A549 (cell line): ENCODE measurements at regions not wholly inside any gene's neighbourhood (a gene's known extent, or its start where the extent isn't known, plus 50 kb on each side); places are given as distances from the start of the nearest gene placed in this dataset.

Experiments used
- CEBPB ChIP-seq, 2 experiments: fragments of >200 bp in 1 of 2; sonication (Bioruptor Twin) in 1 of 2; formaldehyde crosslinking in 1 of 2; IDR thresholded peaks; 2 replicates each; pipeline ENCODE4 v1.6.1; 2012 to 2016
- FOSL2 ChIP-seq, 2 experiments: fragments of 450-650 bp in 1 of 2; fragments of >200 bp in 1 of 2; sonication (Bioruptor Twin) in 1 of 2; formaldehyde crosslinking; IDR thresholded peaks; 2 replicates each; pipeline versions ENCODE4 v1.5.0 to v1.6.1; 2016 to 2020; ENCODE audit warnings: mild to moderate bottlenecking in 1 of 2, moderate library complexity in 1 of 2
- JUNB ChIP-seq: fragments of >200 bp; sonication (Bioruptor Twin); formaldehyde crosslinking; IDR thresholded peaks from 2 replicates; pipeline ENCODE4 v1.6.1; 2016
- POLR2A ChIP-seq: IDR thresholded peaks from 2 replicates; pipeline ENCODE4 v1.6.1; 2012; ENCODE audit warnings: mild to moderate bottlenecking, low read length
- TF ChIP-seq, protein P1 (sequence below): fragments of 200-600 bp; sonication (generic); IDR thresholded peaks from 2 replicates; pipeline ENCODE4 v1.6.1; 2016; ENCODE audit warnings: antibody characterized with exemption, mild to moderate bottlenecking, moderate library complexity
- TF ChIP-seq, protein P2 (sequence below): IDR thresholded peaks from 2 replicates; pipeline ENCODE4 v1.6.1; 2012
- TF ChIP-seq, protein P3 (sequence below): fragments of 150-350 bp; IDR thresholded peaks from 2 replicates; pipeline ENCODE4 v1.6.1; 2014; ENCODE audit warnings: low read depth, mild to moderate bottlenecking, low read length

DNA sequence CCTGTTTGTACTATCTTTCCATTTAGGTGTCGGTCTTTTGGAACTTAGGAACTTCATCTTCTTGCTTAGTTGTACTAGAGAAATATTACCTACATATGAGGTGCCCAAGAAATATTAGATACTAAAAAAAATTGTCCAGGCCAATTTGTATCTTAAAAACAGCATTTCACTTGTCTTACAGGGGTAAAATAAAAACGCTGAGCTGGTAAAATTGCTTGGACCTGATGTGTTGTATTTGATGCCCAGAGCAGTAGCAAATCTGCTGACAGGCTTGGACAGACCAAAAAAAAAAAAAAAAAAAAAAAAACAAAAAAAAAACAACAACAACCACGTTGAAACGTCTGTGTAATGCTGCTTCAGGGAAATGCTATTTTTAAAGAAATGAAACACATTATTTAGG lies 150.4 kb upstream of the ARX start:
- TF ChIP-seq CEBPB (IDR thresholded peaks at IDR 0.05) (no peak), FOSL2 (IDR thresholded peaks at IDR 0.05) (no peak), FOSL2 (CRISPR knock-in tag; IDR thresholded peaks at IDR 0.05) (no peak), JUNB (no peak), POLR2A (no peak)
- TF ChIP-seq, protein P1, sequence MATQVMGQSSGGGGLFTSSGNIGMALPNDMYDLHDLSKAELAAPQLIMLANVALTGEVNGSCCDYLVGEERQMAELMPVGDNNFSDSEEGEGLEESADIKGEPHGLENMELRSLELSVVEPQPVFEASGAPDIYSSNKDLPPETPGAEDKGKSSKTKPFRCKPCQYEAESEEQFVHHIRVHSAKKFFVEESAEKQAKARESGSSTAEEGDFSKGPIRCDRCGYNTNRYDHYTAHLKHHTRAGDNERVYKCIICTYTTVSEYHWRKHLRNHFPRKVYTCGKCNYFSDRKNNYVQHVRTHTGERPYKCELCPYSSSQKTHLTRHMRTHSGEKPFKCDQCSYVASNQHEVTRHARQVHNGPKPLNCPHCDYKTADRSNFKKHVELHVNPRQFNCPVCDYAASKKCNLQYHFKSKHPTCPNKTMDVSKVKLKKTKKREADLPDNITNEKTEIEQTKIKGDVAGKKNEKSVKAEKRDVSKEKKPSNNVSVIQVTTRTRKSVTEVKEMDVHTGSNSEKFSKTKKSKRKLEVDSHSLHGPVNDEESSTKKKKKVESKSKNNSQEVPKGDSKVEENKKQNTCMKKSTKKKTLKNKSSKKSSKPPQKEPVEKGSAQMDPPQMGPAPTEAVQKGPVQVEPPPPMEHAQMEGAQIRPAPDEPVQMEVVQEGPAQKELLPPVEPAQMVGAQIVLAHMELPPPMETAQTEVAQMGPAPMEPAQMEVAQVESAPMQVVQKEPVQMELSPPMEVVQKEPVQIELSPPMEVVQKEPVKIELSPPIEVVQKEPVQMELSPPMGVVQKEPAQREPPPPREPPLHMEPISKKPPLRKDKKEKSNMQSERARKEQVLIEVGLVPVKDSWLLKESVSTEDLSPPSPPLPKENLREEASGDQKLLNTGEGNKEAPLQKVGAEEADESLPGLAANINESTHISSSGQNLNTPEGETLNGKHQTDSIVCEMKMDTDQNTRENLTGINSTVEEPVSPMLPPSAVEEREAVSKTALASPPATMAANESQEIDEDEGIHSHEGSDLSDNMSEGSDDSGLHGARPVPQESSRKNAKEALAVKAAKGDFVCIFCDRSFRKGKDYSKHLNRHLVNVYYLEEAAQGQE = no peak
- TF ChIP-seq, protein P2, sequence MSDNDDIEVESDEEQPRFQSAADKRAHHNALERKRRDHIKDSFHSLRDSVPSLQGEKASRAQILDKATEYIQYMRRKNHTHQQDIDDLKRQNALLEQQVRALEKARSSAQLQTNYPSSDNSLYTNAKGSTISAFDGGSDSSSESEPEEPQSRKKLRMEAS = no peak
- TF ChIP-seq, protein P3, sequence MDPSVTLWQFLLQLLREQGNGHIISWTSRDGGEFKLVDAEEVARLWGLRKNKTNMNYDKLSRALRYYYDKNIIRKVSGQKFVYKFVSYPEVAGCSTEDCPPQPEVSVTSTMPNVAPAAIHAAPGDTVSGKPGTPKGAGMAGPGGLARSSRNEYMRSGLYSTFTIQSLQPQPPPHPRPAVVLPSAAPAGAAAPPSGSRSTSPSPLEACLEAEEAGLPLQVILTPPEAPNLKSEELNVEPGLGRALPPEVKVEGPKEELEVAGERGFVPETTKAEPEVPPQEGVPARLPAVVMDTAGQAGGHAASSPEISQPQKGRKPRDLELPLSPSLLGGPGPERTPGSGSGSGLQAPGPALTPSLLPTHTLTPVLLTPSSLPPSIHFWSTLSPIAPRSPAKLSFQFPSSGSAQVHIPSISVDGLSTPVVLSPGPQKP = no peak
